Stimulated activated naive CD8-positive, alpha-beta T cell treated with anti-CD3 and anti-CD28 coated beads, Interleukin-15, Interleukin-2, amounts not matched to agents 100 ng/mL and 50 ng/mL, for 24 hours (primary cell): ENCODE measurements at regions not wholly inside any gene's neighbourhood (a gene's known extent, or its start where the extent isn't known, plus 50 kb on each side); places are given as distances from the start of the nearest gene placed in this dataset.
"Not testable (repeated sequence)": the region's sequence is repeated elsewhere in the genome, so short reads cannot be mapped to it uniquely, and the experiment has no call there.

Experiments used
- H3K27ac Mint-ChIP-seq: one replicate; pipeline ENCODE4 v1.8.0; 2021; ENCODE audit warnings: mild to moderate bottlenecking, mixed read lengths
- H3K27me3 Mint-ChIP-seq: one replicate; pipeline ENCODE4 v1.8.0; 2021; ENCODE audit warnings: mixed read lengths
- H3K36me3 Mint-ChIP-seq: one replicate; pipeline ENCODE4 v1.8.0; 2021; ENCODE audit warnings: low read depth, mixed read lengths
- H3K4me1 Mint-ChIP-seq: one replicate; pipeline ENCODE4 v1.8.0; 2021; ENCODE audit warnings: low read depth, mixed read lengths
- H3K4me3 Mint-ChIP-seq: one replicate; pipeline ENCODE4 v1.8.0; 2021; ENCODE audit warnings: mild to moderate bottlenecking, mixed read lengths
- H3K9me3 Mint-ChIP-seq: one replicate; pipeline ENCODE4 v1.8.0; 2021; ENCODE audit warnings: mixed read lengths

DNA sequence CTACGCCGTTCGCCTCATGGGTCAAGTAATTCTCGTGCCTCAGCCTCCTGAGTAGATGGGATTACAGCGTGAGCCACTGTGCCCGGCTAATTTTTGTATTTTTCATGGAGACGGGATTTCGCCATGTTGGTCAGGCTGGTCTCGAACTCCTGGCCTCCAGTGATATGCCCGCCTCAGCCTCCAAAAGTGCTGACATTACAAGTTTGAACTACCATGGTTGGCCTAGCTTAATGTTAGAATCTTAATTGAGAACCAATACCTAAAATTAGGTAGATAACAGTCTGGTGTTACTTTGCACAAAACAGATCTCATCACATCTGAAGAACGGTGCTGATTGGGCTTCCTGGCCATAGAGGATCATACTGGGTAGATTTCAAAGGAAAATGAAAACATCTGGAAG is 184.9 kb downstream of the VEGFC start:
- H3K27me3 Mint-ChIP-seq, result no peaks in the 10 kb centered on the region
- no peaks in the 10 kb centered on the region for H3K9me3 Mint-ChIP-seq
- no peak overlapping the region for H3K4me3 Mint-ChIP-seq
- H3K27ac Mint-ChIP-seq, result no peak overlapping the region
- no peaks in the 10 kb centered on the region for H3K36me3 Mint-ChIP-seq
- H3K4me1 Mint-ChIP-seq, result no peaks in the 10 kb centered on the region

DNA sequence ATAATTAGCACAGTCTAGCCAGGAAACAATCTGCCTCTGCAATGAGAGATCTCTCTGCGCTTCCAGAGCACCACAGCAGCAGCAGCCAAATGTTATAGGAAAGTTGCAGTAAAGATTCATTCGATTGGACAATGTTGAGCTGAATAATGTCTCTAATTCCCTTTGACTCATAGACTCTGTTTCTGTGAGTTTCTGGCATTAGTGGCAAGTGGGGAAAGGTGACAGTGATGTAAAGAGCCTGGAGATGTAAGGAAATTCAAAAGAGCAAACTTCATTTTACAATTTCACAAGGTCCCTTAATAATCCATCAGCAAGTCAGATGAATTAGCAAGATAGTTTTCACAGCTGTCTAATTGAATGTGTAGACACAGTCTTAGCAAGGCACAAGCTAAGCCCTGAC is 184.4 kb downstream of the VEGFC start:
- H3K27me3 Mint-ChIP-seq, result no peaks in the 10 kb centered on the region
- no peaks in the 10 kb centered on the region for H3K9me3 Mint-ChIP-seq
- H3K27ac Mint-ChIP-seq, result no peak overlapping the region
- H3K4me1 Mint-ChIP-seq, result no peaks in the 10 kb centered on the region
- no peaks in the 10 kb centered on the region for H3K36me3 Mint-ChIP-seq
- no peak overlapping the region for H3K4me3 Mint-ChIP-seq

DNA sequence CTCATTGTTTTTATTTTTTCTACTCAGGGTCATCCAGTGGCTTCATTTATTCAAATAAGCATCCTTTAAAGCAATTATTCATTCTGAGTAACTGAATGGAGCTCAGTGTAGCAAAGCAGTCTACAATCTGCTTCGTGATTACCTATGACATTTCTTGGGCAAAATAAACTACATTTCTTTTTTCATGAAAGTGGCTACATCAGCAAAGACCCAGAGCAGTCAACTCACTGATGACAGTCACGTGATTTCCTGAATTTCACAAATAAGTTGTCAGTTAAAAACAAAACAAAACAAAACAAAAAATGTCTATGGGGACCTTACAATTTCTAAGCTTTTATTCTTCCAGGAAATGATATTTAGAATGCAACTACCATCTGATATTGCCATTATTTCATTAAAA is 182.1 kb downstream of the VEGFC start:
- no peaks in the 10 kb centered on the region for H3K4me1 Mint-ChIP-seq
- no peak overlapping the region for H3K4me3 Mint-ChIP-seq
- H3K27me3 Mint-ChIP-seq, result no peaks in the 10 kb centered on the region
- no peak overlapping the region for H3K27ac Mint-ChIP-seq
- H3K9me3 Mint-ChIP-seq, result no peaks in the 10 kb centered on the region
- no peaks in the 10 kb centered on the region for H3K36me3 Mint-ChIP-seq

DNA sequence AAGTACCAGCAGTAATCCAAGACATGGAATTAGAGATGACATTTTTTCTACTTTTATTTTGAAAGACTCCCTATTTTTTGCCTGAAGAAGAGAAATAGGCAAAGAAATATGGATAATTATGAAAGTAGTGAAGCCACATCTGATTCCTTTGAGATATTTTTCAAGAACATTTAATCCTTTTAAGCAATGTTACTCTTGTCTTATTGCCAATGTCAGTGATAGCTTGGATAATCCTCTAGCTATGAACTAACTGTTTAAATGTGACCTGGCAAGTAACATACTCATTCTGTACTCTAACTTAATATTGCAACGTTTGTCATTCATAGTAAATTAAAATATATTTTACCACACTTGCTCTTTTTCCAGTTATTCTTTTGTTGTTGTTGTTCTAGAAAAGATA is 181.3 kb downstream of the VEGFC start:
- Mint-ChIP-seq H3K27me3 (no peaks in the 10 kb centered on the region), H3K36me3 (no peaks in the 10 kb centered on the region), H3K27ac (no peak overlapping the region), H3K4me1 (no peaks in the 10 kb centered on the region), H3K9me3 (no peaks in the 10 kb centered on the region), H3K4me3 (no peak overlapping the region)

DNA sequence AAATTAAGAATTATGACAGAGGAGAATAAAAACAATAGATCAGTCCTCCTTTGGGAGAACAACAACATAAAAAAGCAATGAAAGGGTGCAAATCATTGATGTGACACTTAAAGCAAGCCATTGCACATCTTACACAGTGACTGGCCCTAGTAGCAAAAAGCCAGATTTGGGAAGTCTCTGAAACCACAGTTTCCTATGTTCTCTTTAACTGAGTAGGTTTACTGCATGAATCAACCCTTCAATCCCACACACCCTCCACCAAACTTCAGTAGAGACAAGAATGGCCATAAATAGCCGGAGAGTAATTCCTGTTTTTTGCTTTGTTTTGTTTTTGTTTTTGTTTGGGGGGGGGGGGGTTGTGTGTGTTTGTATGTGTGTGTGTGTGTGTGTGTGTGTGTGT is 180.8 kb downstream of the VEGFC start:
- Mint-ChIP-seq H3K36me3 (no peaks in the 10 kb centered on the region), H3K9me3 (no peaks in the 10 kb centered on the region), H3K27me3 (no peaks in the 10 kb centered on the region), H3K4me1 (no peaks in the 10 kb centered on the region), H3K27ac (no peak overlapping the region), H3K4me3 (no peak overlapping the region)

DNA sequence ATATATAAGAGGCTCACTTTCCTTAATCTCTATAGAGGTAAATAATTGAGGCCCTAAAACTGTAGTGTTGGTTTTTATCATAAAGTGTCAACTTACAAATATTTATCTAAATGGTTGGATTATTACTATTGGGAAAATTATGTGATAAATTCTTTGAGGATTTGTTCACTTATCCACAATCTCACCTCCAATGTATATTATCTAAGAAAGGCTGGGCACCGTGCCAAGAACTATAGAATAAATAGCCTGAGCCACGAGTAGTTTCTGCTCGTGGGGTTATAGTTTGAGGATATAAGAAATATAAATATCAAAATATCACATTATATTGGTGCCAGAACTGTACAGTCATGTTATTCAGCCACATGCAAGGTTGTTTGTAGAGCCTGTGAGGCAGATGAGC is 177.9 kb downstream of the VEGFC start:
- no peaks in the 10 kb centered on the region for H3K36me3 Mint-ChIP-seq
- no peak overlapping the region for H3K27ac Mint-ChIP-seq
- H3K27me3 Mint-ChIP-seq, result no peaks in the 10 kb centered on the region
- no peaks in the 10 kb centered on the region for H3K4me1 Mint-ChIP-seq
- H3K9me3 Mint-ChIP-seq, result no peaks in the 10 kb centered on the region
- no peak overlapping the region for H3K4me3 Mint-ChIP-seq

DNA sequence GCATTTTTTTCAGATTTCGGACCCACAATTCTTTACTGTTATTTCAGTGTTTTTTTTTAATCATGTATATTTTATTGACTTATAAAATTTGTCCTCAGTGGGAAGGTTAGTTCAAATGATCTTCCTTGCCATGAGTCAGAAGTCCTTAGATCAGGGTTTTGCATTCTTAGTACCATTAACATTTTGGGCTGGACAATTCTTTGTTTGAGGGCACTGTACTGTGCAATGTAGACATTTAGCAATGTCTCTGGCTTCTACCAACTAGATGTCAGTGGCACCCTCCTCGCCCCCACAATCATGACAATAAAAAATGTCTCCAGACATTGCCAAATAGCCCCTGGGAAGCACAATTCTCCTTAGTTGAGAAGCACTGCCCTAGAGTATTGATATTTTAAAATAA is 176.6 kb downstream of the VEGFC start:
- Mint-ChIP-seq H3K27me3 (no peaks in the 10 kb centered on the region), H3K27ac (no peak overlapping the region), H3K9me3 (peaks cover 4% of the 10 kb centered on the region), H3K36me3 (no peaks in the 10 kb centered on the region), H3K4me3 (no peak overlapping the region), H3K4me1 (no peaks in the 10 kb centered on the region)

DNA sequence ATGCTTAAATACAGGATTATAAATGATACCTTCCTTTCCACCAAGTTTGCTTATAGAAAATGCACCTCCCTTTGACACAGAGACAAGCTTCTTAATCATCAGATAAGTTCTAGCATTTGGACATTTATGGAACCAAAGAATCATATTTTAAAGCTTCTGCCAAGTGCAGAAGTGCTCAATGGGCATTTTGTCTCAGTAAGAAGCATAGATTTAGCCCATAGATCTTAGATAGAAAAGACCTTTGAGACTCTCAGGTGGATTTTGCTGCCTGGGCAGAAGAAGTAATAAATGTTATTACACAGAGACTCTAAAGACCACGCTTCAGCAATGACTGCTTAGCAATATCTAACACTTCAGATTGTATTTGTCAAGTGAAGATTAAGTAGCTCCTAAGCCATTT is 174.6 kb downstream of the VEGFC start:
- no peak overlapping the region for H3K27ac Mint-ChIP-seq
- no peaks in the 10 kb centered on the region for H3K36me3 Mint-ChIP-seq
- H3K27me3 Mint-ChIP-seq, result peaks cover 3% of the 10 kb centered on the region
- no peaks in the 10 kb centered on the region for H3K4me1 Mint-ChIP-seq
- H3K9me3 Mint-ChIP-seq, result peaks cover 4% of the 10 kb centered on the region
- no peak overlapping the region for H3K4me3 Mint-ChIP-seq

DNA sequence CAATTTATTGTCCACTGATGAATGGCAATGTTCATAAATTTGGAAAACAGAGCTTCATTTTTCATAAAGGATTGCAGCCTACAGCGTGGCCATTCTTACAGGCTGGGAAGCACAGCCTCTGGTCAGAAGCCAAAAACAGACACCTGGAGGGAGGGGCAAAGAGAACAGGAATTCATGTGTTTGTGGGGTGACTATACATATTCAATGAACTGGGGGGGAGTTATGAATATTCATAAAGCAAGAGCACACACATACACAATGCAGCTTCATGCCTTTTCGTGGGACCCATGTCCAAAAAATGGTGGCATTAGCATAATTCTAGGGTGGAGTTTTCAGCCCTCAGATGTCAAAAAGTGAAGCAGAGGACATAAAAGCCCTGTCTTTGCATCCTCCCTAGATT is 173.3 kb downstream of the VEGFC start:
- peaks cover 4% of the 10 kb centered on the region for H3K9me3 Mint-ChIP-seq

DNA sequence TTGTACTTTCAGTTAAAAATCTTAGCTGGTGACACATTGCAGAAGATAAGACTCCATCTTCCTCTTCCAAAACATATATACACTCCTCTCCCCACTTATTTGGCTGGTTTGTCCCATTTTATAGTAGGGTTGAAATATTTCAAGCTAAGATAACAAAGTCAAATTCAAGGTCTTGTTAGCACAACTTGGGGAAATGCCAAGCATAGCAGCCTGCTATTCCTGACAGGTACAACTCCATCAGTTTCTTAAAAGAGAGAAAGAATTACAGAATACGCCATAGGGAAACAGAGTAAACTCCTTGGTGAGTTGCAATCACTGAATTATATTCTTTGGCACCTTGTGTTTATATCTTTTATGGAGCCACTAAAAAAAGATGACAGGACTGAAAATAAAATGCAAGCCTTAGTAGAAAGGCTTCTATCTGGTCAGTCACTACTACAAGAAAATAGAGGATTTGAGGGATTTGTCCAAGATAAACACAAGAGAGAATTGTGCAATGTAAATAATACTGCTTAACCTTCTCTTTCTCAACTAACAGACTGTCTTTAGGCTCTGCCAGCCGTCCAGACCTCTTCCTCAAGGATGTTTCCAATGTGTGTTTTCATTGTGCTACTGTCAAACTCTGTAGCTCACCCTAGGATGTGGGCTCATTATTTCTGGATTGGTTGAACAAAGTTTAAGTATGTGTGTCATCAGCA is 170.3 kb downstream of the VEGFC start:
- H3K4me3 Mint-ChIP-seq, result no peak overlapping the region
- no peaks in the 10 kb centered on the region for H3K36me3 Mint-ChIP-seq
- H3K27me3 Mint-ChIP-seq, result peaks cover 3% of the 10 kb centered on the region
- H3K4me1 Mint-ChIP-seq, result no peaks in the 10 kb centered on the region
- peaks cover 4% of the 10 kb centered on the region for H3K9me3 Mint-ChIP-seq
- H3K27ac Mint-ChIP-seq, result no peak overlapping the region

More for the DNA sequence above, 173.3 kb downstream of the VEGFC start:
- no peaks in the 10 kb centered on the region for H3K4me1 Mint-ChIP-seq
- H3K27me3 Mint-ChIP-seq, result peaks cover 3% of the 10 kb centered on the region
- no peak overlapping the region for H3K27ac Mint-ChIP-seq
- no peak overlapping the region for H3K4me3 Mint-ChIP-seq
- H3K36me3 Mint-ChIP-seq, result no peaks in the 10 kb centered on the region

DNA sequence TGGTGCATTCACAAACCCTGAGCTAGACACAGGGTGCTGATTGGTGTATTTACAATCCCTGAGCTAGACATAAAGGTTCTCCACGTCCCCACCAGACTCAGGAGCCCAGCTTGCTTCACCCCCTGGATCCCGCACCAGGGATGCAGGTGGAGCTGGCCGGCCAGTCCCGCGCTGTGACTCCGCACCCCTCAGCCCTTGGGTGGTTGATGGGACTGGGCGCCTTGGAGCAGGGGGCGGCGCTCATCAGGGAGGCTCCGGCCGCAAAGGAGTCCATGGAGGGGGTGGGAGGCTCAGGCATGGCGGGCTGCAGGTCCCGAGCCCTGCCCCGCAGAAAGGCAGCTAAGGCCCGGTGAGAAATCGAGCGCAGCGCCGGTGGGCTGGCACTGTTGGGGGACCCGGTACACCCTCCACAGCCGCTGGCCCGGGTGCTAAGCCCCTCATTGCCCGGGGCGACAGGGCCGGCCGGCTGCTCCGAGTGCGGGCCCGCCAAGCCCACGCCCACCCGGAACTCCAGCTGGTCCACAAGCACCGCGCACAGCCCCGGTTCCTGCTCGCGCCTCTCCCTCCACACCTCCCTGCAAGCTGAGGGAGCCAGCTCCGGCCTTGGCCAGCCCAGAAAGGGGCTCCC is 167.6 kb downstream of the VEGFC start:
- H3K27me3 Mint-ChIP-seq, H3K9me3 Mint-ChIP-seq, H3K4me3 Mint-ChIP-seq, H3K4me1 Mint-ChIP-seq, H3K36me3 Mint-ChIP-seq, H3K27ac Mint-ChIP-seq: not testable (repeated sequence)

DNA sequence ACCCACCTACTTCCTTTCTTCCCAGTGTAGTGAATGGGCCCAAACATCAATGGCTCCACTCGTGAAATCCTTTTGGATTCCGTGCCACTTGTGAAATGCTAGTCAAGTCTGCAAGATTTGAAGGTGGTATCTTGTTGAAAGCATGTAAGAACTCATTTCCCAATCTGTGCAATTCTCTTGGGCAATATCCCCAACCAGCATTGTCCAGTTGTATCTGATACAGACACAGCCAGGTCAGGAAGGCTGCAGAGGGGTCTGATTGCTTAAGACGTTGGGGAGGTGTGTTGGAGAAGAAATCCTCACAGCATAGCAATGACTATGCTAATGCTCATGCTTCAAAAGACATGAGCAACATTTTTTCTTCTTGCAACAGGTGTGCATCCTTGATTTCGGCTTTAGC is 164.8 kb downstream of the VEGFC start:
- Mint-ChIP-seq H3K9me3 (no peaks in the 10 kb centered on the region), H3K4me3 (no peak overlapping the region), H3K27ac (no peak overlapping the region), H3K36me3 (no peaks in the 10 kb centered on the region), H3K27me3 (no peaks in the 10 kb centered on the region), H3K4me1 (no peaks in the 10 kb centered on the region)

DNA sequence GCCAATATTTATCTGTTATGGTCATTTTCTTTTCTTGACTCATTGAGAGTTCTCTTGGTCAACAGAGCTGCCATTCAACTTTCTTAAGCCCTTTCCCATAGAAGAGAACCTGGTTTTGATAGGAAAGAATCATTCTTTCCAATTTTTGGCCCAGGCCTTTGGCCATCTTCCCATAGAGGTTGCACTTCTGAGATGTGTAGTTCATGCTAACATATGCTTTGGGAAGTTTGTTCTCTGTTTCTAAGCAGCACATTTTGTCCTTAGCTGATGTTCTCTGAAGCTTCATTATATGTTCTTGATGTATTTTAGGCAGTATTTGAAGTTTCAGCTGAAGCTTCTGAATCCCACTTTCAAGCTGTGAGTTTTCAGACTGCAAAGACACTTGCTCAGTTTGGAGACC is 161.1 kb downstream of the VEGFC start:
- H3K9me3 Mint-ChIP-seq, result no peaks in the 10 kb centered on the region
- H3K27me3 Mint-ChIP-seq, result no peaks in the 10 kb centered on the region
- no peak overlapping the region for H3K4me3 Mint-ChIP-seq
- no peaks in the 10 kb centered on the region for H3K36me3 Mint-ChIP-seq
- H3K27ac Mint-ChIP-seq, result no peak overlapping the region
- no peaks in the 10 kb centered on the region for H3K4me1 Mint-ChIP-seq
